Neural cell (in vitro differentiated cells): ENCODE measurements at regions not wholly inside any gene's neighbourhood (a gene's known extent, or its start where the extent isn't known, plus 50 kb on each side); places are given as distances from the start of the nearest gene placed in this dataset.

Source experiments
- H2AFZ ChIP-seq: fragments of 200-600, 300-800 bp; sonication (generic), shearing (Covaris generic); 2 replicates; pipeline ENCODE4 v1.6.0; 2014; ENCODE audit warnings: low read depth, mild to moderate bottlenecking, antibody characterized with exemption, low read length, moderate library complexity
- H3F3A ChIP-seq: fragments of 200-600 bp; shearing (Covaris generic); 2 replicates; pipeline ENCODE4 v1.6.1; 2016; ENCODE audit warnings: mild to moderate bottlenecking, moderate library complexity, mixed read lengths, antibody characterized with exemption, low read length; ENCODE audit not compliant: insufficient read depth, poor library complexity, severe bottlenecking
- H3K27ac ChIP-seq: fragments of 200-600, 300-800 bp; sonication (generic), shearing (Covaris generic); 2 replicates; pipeline ENCODE4 v1.5.1; 2014; ENCODE audit warnings: mild to moderate bottlenecking, low read length, moderate library complexity
- H3K27me3 ChIP-seq: fragments of 300-800, 200-600 bp; sonication (generic), shearing (Covaris generic); 2 replicates; pipeline ENCODE4 v1.6.0; 2014; ENCODE audit warnings: mild to moderate bottlenecking, low read depth, low read length, moderate library complexity; ENCODE audit not compliant: insufficient read depth
- H3K36me3 ChIP-seq: fragments of 300-800, 200-600 bp; sonication (generic), shearing (Covaris generic); 2 replicates; pipeline ENCODE4 v1.5.1; 2014; ENCODE audit warnings: mild to moderate bottlenecking, antibody characterized with exemption, low read length, moderate library complexity; ENCODE audit not compliant: insufficient read depth
- H3K4me2 ChIP-seq: fragments of 300-800, 200-600 bp; sonication (generic), shearing (Covaris generic); 2 replicates; pipeline ENCODE4 v1.6.0; 2014; ENCODE audit warnings: mild to moderate bottlenecking, low read length
- H3K4me3 ChIP-seq: fragments of 300-800, 200-600 bp; sonication (generic), shearing (Covaris generic); 2 replicates; pipeline ENCODE4 v1.5.1; 2014; ENCODE audit warnings: mild to moderate bottlenecking, low read length, moderate library complexity
- H3K79me2 ChIP-seq: fragments of 200-600 bp; shearing (Covaris generic); replicated peaks from 2 replicates; pipeline ENCODE4 v1.6.0; 2014; ENCODE audit warnings: mild to moderate bottlenecking, low read length, moderate library complexity; ENCODE audit not compliant: insufficient read depth
- H3K9ac ChIP-seq: fragments of 300-800, 200-600 bp; sonication (generic), shearing (Covaris generic); 2 replicates; pipeline ENCODE4 v1.6.1; 2016; ENCODE audit warnings: mild to moderate bottlenecking, low read length, mixed read lengths
- H3K9me2 ChIP-seq: fragments of 200-600 bp; shearing (Covaris generic); 2 replicates; pipeline ENCODE4 v1.6.1; 2016; ENCODE audit warnings: mild to moderate bottlenecking, low read length, mixed read lengths; ENCODE audit not compliant: insufficient read depth
- H3K9me3 ChIP-seq: fragments of 200-600, 300-800 bp; sonication (generic), shearing (Covaris generic); 2 replicates; pipeline ENCODE4 v1.6.1; 2016; ENCODE audit warnings: mild to moderate bottlenecking, mixed run types, low read length, moderate library complexity, mixed read lengths
- H4K20me1 ChIP-seq: fragments of 200-600 bp; shearing (Covaris generic); 2 replicates; pipeline ENCODE4 v1.6.1; 2016; ENCODE audit warnings: mild to moderate bottlenecking, mixed run types; ENCODE audit not compliant: insufficient read depth
- CTCF ChIP-seq: fragments of 450-650 bp; IDR thresholded peaks from 2 replicates; pipeline ENCODE4 v1.5.1; 2014; ENCODE audit warnings: antibody characterized with exemption, mild to moderate bottlenecking, moderate library complexity; ENCODE audit not compliant: poor library complexity, severe bottlenecking
- EP300 ChIP-seq: fragments of 450-650 bp; conservative IDR thresholded peaks from 2 replicates; pipeline ENCODE4 v1.6.1; 2014; ENCODE audit warnings: antibody characterized with exemption, mild to moderate bottlenecking, moderate library complexity; ENCODE audit not compliant: poor library complexity, severe bottlenecking
- EZH2 ChIP-seq: fragments of 200-600, 300-800 bp; shearing (Covaris generic), sonication (generic); IDR thresholded peaks from 2 replicates; pipeline ENCODE4 v1.6.1; 2014; ENCODE audit warnings: antibody characterized with exemption, low read length, borderline replicate concordance, mild to moderate bottlenecking; ENCODE audit not compliant: insufficient read depth, poor library complexity, severe bottlenecking
- MXI1 ChIP-seq: fragments of 450-650 bp; conservative IDR thresholded peaks from 2 replicates; pipeline ENCODE4 v1.6.1; 2014; ENCODE audit warnings: antibody characterized with exemption, mild to moderate bottlenecking; ENCODE audit not compliant: poor library complexity, severe bottlenecking
- POLR2AphosphoS5 ChIP-seq: IDR thresholded peaks from 2 replicates; pipeline ENCODE4 v1.6.1; 2012
- RAD21 ChIP-seq: fragments of 450-650 bp; conservative IDR thresholded peaks from 2 replicates; pipeline ENCODE4 v1.6.1; 2014; ENCODE audit warnings: antibody characterized with exemption, mild to moderate bottlenecking, moderate library complexity
- REST ChIP-seq: IDR thresholded peaks from 2 replicates; pipeline ENCODE4 v1.6.1; 2012; ENCODE audit warnings: borderline replicate concordance
- SMC3 ChIP-seq: fragments of 450-650 bp; conservative IDR thresholded peaks from 2 replicates; pipeline ENCODE4 v1.6.1; 2014; ENCODE audit warnings: antibody characterized with exemption, mild to moderate bottlenecking, moderate library complexity; ENCODE audit not compliant: poor library complexity
- TAF1 ChIP-seq: IDR thresholded peaks from 2 replicates; pipeline ENCODE4 v1.6.1; 2012; ENCODE audit warnings: low read depth

GRCh38 chr21:19692231-19692630 is 1288.6 kb upstream of the TMPRSS15 start:
- no peaks in the 10 kb centered on the region for H3F3A ChIP-seq
- H3K27me3 ChIP-seq: no peaks in the 10 kb centered on the region
- H3K4me3 ChIP-seq: no peak overlapping the region
- H3K9ac ChIP-seq: no peak overlapping the region
- no peaks in the 10 kb centered on the region for H3K9me2 ChIP-seq
- H3K9me3 ChIP-seq: no peaks in the 10 kb centered on the region
- H2AFZ ChIP-seq: no peak overlapping the region
- no peaks in the 10 kb centered on the region for H3K36me3 ChIP-seq
- no peaks in the 10 kb centered on the region for H3K79me2 ChIP-seq
- H3K27ac ChIP-seq: no peak overlapping the region
- TF ChIP-seq TAF1 (no peak), EZH2 (no peak), POLR2AphosphoS5 (no peak), MXI1 (no peak), REST (no peak), EP300 (no peak), CTCF (no peak), RAD21 (no peak), SMC3 (no peak)
- no peaks in the 10 kb centered on the region for H4K20me1 ChIP-seq
- no peak overlapping the region for H3K4me2 ChIP-seq

GRCh38 chr21:19695796-19696195 is 1292.2 kb upstream of the TMPRSS15 start:
- no peaks in the 10 kb centered on the region for H3K9me3 ChIP-seq
- no peak for TF ChIP-seq EZH2
- TF ChIP-seq POLR2AphosphoS5: no peak
- no peak for TF ChIP-seq CTCF
- TF ChIP-seq REST: no peak
- TF ChIP-seq RAD21: no peak
- no peak for TF ChIP-seq EP300
- no peak for TF ChIP-seq MXI1
- TF ChIP-seq SMC3: no peak
- TF ChIP-seq TAF1: no peak

More at GRCh38 chr21:19695796-19696195, 1292.2 kb upstream of the TMPRSS15 start:
- no peaks in the 10 kb centered on the region for H3K9me2 ChIP-seq
- H3K79me2 ChIP-seq: no peaks in the 10 kb centered on the region
- no peak overlapping the region for H2AFZ ChIP-seq
- no peaks in the 10 kb centered on the region for H4K20me1 ChIP-seq
- no peaks in the 10 kb centered on the region for H3K27me3 ChIP-seq
- no peak overlapping the region for H3K9ac ChIP-seq
- H3F3A ChIP-seq: no peaks in the 10 kb centered on the region
- H3K4me2 ChIP-seq: no peak overlapping the region
- H3K4me3 ChIP-seq: no peak overlapping the region
- H3K36me3 ChIP-seq: no peaks in the 10 kb centered on the region
- no peak overlapping the region for H3K27ac ChIP-seq
